ENCODE measurements at regions not wholly inside any gene's neighbourhood (a gene's known extent, or its start where the extent isn't known, plus 50 kb on each side); places are given as distances from the start of the nearest gene placed in this dataset.

DNA sequence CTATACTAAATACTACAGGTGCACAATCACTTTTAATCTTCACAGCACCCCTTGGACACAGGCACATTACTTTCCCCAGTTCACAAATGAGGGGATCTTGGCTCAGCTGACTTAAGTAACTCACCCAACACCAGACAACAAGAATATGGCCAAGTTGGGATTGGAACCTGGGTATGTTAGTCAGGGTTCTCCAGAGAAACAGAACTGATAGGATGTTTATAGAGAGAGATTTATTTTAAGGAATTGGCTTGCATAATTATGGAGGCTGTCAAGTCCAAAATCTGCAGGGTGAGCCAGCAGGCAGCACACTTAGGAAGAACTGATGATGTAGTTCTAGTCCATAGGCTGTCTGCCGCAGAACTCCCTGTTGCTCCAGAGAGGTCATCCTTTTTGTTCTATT is 312.9 kb downstream of the MAN2A1 start:
- TF ChIP-seq, protein P1, sequence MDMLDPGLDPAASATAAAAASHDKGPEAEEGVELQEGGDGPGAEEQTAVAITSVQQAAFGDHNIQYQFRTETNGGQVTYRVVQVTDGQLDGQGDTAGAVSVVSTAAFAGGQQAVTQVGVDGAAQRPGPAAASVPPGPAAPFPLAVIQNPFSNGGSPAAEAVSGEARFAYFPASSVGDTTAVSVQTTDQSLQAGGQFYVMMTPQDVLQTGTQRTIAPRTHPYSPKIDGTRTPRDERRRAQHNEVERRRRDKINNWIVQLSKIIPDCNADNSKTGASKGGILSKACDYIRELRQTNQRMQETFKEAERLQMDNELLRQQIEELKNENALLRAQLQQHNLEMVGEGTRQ (IDR thresholded peaks at IDR 0.05; ENCODE audit: low read depth, low read length) = no peak
- TF ChIP-seq MAFK (IDR thresholded peaks at IDR 0.05; ENCODE audit: low read depth, low read length) (no peak), MXI1 (IDR thresholded peaks at IDR 0.05; ENCODE audit: borderline replicate concordance, low read depth, low read length) (no peak), FOS (IDR thresholded peaks at IDR 0.05; ENCODE audit: low read depth, low read length) (no peak)

Measured in IMR-90 (cell line).